ENCODE measurements at regions not wholly inside any gene's neighbourhood (a gene's known extent, or its start where the extent isn't known, plus 50 kb on each side); places are given as distances from the start of the nearest gene placed in this dataset.

DNA sequence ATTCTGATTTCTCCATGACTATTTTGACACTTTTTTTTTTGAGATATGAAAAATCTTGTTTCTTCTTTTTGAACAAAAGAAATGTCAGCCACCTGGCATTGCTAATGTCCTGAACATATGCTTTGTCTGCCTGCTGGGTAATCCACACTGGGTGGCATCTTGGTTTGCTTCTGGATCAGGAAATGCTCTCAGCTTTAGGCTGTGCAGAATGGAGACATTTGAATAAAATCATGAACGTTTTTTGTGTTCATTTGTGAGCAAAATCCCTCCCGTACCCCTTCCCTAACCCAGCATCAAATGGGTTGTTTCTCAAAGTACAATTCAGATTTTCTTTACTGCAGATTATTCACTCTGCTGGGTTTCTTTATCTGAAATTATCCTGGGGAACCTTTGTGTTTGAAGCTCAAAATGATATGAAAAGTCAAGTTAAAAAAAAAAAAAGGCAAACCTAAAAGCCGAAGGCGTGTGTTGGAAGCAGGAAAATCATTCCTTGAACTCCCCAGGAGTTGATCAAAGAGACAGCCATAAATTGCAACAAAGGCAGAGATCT, 53.4 kb upstream of the KLF7 start:
- TF ChIP-seq, protein P1, sequence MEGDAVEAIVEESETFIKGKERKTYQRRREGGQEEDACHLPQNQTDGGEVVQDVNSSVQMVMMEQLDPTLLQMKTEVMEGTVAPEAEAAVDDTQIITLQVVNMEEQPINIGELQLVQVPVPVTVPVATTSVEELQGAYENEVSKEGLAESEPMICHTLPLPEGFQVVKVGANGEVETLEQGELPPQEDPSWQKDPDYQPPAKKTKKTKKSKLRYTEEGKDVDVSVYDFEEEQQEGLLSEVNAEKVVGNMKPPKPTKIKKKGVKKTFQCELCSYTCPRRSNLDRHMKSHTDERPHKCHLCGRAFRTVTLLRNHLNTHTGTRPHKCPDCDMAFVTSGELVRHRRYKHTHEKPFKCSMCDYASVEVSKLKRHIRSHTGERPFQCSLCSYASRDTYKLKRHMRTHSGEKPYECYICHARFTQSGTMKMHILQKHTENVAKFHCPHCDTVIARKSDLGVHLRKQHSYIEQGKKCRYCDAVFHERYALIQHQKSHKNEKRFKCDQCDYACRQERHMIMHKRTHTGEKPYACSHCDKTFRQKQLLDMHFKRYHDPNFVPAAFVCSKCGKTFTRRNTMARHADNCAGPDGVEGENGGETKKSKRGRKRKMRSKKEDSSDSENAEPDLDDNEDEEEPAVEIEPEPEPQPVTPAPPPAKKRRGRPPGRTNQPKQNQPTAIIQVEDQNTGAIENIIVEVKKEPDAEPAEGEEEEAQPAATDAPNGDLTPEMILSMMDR (IDR thresholded peaks at IDR 0.05) = no peak
- TF ChIP-seq POLR2AphosphoS5 (IDR thresholded peaks at IDR 0.05) = no peak

Data from upper lobe of left lung (tissue), 4 donors.